ENCODE measurements at regions not wholly inside any gene's neighbourhood (a gene's known extent, or its start where the extent isn't known, plus 50 kb on each side); places are given as distances from the start of the nearest gene placed in this dataset.
A peak's percentile ranks its signal among the peaks of the same experiment; 100 is the strongest.
"Not testable (repeated sequence)": the region's sequence is repeated elsewhere in the genome, so short reads cannot be mapped to it uniquely, and the experiment has no call there.

DNA sequence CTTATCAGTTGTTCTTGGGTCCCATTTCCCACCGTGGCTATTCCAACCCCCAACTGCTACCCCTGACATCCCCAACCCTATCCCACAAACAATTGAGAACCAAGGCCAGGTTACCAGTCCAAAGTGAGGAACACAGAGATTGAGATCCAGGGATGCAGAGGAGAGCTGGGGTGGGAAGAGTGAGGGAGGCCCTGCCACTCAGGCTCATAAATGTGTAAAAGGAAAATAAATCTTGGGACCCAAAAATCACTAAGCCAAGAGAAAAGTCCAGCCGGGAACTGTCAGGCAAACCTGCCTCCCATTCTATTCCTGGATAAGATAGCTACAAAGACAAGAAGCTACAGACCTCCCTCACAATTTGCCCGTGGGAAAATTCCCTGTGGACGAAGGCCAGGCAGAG is 101.1 kb upstream of the DLG1 start:
- TF ChIP-seq, protein P1, sequence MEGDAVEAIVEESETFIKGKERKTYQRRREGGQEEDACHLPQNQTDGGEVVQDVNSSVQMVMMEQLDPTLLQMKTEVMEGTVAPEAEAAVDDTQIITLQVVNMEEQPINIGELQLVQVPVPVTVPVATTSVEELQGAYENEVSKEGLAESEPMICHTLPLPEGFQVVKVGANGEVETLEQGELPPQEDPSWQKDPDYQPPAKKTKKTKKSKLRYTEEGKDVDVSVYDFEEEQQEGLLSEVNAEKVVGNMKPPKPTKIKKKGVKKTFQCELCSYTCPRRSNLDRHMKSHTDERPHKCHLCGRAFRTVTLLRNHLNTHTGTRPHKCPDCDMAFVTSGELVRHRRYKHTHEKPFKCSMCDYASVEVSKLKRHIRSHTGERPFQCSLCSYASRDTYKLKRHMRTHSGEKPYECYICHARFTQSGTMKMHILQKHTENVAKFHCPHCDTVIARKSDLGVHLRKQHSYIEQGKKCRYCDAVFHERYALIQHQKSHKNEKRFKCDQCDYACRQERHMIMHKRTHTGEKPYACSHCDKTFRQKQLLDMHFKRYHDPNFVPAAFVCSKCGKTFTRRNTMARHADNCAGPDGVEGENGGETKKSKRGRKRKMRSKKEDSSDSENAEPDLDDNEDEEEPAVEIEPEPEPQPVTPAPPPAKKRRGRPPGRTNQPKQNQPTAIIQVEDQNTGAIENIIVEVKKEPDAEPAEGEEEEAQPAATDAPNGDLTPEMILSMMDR (IDR thresholded peaks at IDR 0.05; ENCODE audit: low read depth, low read length, missing control alignments): no peak
- no peak for DNase-seq (ENCODE audit: low read depth)
- H3K4me3 ChIP-seq (ENCODE audit: low read depth, low read length): no peak overlapping the region
- in situ Hi-C loops (cut with HindIII; ENCODE audit: low sequenced_read_pairs): no loop called here

GRCh38 chr3:197398286-197398878 is 100.0 kb upstream of the DLG1 start:
- no peak for DNase-seq (ENCODE audit: low read depth)
- TF ChIP-seq, protein P1 (IDR thresholded peaks at IDR 0.05; ENCODE audit: low read depth, low read length, missing control alignments): no peak
- in situ Hi-C loops (cut with HindIII; ENCODE audit: low sequenced_read_pairs): no loop called here
- no peak overlapping the region for H3K4me3 ChIP-seq (ENCODE audit: low read depth, low read length)

DNA sequence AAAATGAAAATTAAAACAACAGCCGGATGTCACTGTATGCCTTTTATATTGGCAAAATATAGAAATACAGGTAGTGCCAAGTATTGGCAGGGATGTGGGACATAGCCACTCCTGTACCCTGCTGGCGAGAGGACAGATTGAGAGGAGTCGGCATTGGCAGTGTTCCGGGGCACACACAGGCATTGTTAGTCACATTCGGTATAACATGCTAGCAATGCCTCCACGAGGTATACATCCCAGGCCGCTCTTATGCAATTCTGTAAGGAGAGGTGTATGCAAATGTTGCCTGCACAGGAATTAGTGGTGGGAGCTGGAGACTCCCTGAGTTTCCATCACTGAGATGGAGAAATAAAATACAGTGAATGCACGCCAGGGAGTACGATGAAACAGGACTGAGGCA is 99.4 kb upstream of the DLG1 start:
- in situ Hi-C loops (cut with HindIII; ENCODE audit: low sequenced_read_pairs): no loop called here
- TF ChIP-seq, protein P1 (IDR thresholded peaks at IDR 0.05; ENCODE audit: low read depth, low read length, missing control alignments): no peak
- DNase-seq (ENCODE audit: low read depth): no peak
- no peak overlapping the region for H3K4me3 ChIP-seq (ENCODE audit: low read depth, low read length)

DNA sequence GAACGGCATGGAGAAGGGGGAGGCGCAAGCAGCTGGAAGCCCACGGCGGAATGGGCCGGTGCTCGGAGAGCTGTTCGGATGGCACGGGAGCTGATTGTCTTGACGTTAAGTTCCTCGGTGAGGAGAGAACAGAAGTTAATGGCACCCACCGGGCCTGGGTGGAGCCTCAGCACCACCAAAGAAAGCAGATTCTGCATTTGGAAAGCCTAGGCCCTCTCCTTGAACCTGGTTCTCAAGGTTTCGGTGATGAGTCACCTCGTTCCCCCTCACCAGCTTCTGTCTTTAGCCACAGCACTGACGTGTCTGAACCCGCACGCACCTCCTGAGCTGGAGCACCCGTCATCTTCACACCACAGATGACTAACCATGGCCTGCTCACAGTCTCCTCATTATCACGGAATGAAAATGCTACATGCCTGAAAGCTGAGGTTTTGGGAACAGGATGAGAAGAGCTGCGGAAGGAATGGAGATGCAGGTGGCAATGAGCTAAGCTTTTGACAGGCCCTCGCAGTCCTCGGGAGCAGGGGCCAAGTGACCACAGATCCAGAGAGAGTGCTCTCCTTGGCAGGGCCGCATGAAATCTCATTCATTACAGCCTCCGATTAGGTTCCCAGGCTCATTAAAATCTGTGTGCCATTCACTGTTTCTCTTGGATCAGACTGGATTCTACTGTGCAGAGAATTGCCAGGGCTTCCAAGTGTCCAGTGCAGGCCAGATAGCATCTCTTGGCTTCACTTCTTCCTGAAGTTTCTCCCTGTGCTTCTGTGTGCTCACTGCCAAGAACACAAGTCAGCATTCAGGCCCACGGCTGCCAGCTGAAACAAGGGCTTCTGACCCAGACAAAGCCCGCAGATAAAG is 96.3 kb upstream of the DLG1 start:
- TF ChIP-seq, protein P1 (IDR thresholded peaks at IDR 0.05; ENCODE audit: low read depth, low read length, missing control alignments): no peak
- H3K4me3 ChIP-seq (ENCODE audit: low read depth, low read length): no peak overlapping the region
- in situ Hi-C loops (cut with HindIII; ENCODE audit: low sequenced_read_pairs): no loop called here
- DNase-seq (ENCODE audit: low read depth): peak; percentile 100

DNA sequence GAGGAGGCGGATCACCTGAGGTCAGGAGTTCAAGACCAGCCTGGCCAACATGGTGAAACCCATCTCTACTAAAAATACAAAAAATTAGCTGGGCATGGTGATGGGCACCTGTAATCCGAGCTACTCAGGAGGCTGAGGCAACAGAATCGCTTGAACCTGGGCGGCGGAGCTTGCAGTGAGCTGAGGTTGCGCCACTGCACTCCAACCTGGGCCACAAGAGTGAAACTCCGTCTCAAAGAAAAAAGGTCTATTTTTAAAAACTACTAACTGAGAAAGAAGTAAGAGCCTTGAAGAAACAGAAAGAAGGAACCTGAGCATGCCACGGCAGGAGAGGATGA is 95.7 kb upstream of the DLG1 start:
- DNase-seq (ENCODE audit: low read depth); in situ Hi-C loops (cut with HindIII; ENCODE audit: low sequenced_read_pairs); H3K4me3 ChIP-seq (ENCODE audit: low read depth, low read length): not testable (repeated sequence)

DNA sequence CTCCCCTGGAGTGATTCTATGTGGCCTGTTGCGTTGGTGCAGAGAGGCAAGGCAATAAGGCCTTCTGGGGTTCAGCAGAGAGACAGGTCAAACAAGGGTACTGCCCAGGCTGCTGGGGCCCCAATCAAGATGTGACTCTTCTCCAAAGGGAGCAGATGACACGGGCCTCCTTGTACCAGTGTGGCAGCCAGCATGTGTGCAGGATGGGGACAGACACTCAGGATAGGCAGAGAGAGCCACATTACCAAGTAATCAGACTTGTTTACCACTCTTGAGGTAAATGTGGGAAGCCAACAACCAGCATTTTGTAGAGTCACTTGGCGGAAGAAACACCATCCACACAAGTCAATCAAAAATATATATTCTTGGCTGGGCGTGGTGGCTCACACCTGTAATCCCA is 95.3 kb upstream of the DLG1 start:
- no peak overlapping the region for H3K4me3 ChIP-seq (ENCODE audit: low read depth, low read length)
- no peak for DNase-seq (ENCODE audit: low read depth)

GRCh38 chr3:197392961-197393360 is 94.5 kb upstream of the DLG1 start:
- in situ Hi-C loops (cut with HindIII; ENCODE audit: low sequenced_read_pairs): no loop called here
- no peak overlapping the region for H3K4me3 ChIP-seq (ENCODE audit: low read depth, low read length)
- no peak for DNase-seq (ENCODE audit: low read depth)
- TF ChIP-seq, protein P1 (IDR thresholded peaks at IDR 0.05; ENCODE audit: low read depth, low read length, missing control alignments): no peak

More for the DNA sequence above, 95.3 kb upstream of the DLG1 start:
- TF ChIP-seq, protein P1 (IDR thresholded peaks at IDR 0.05; ENCODE audit: low read depth, low read length, missing control alignments): no peak
- in situ Hi-C loops (cut with HindIII; ENCODE audit: low sequenced_read_pairs): no loop called here

Measured in astrocyte of the cerebellum (primary cell).